ENCODE measurements at regions not wholly inside any gene's neighbourhood (a gene's known extent, or its start where the extent isn't known, plus 50 kb on each side); places are given as distances from the start of the nearest gene placed in this dataset.
"Not testable (repeated sequence)": the region's sequence is repeated elsewhere in the genome, so short reads cannot be mapped to it uniquely, and the experiment has no call there.

DNA sequence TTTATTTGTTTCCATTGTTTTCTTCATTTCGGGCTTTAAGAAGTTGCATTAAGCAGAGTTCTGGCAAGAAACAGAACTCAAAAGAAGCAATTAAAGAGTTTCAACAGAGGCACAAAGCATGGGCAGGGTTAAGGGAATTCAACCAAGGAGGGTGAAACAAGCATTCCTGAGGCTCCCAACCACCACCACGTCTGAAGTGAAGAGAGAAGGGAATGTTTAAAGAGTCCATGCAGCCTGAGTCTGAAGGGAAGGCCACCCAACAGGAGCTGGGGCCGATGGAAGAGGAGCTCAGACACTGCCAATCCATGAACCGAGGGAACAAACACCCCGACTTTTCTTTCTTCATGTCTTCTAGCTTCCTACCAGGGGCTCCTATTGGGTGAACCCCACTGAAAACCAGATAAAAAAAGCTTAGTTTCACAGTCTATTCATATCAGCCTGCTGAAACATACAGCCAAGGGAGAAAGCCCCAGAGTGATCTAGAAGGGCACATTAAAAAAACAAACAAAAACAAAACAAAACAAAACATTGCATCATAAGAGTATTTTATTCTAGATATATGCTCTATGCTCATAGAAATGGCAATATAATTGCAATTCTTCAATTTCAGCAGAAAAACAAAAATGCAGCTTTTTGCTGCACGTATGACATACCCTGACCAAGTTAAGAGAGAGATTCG, 592.1 kb downstream of the TTLL7 start:
- in situ Hi-C loops (cut with HindIII; ENCODE audit: low sequenced_read_pairs), result not testable (repeated sequence)

- in situ Hi-C loops (cut with HindIII; ENCODE audit: low sequenced_read_pairs), result not testable (repeated sequence)
Measured at GRCh38 chr1:83405789-83406188, 593.1 kb downstream of the TTLL7 start.

GRCh38 chr1:83403500-83403899, 595.4 kb downstream of the TTLL7 start:
- in situ Hi-C loops (cut with HindIII; ENCODE audit: low sequenced_read_pairs), result not testable (repeated sequence)

GRCh38 chr1:83401146-83401545, 597.8 kb downstream of the TTLL7 start:
- in situ Hi-C loops (cut with HindIII; ENCODE audit: low sequenced_read_pairs), result not testable (repeated sequence)

DNA sequence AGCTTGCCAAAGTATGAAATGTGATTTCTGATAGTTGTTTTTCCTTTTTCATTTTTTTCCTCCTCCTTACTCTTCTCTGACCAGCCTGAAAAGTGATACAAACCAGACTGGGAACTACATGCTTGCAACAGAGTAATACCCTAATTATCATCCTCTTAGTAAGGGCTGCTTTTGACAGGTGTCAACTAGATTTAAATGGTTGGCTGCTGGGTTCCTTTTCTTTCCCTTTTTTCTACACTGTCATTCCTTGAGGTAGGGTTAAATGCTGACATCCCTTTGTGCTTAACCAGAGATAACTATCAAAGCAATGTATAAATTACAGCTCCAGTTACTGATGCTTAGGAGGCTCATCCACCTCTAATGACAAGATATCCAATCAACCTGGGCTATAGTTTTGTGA, 598.8 kb downstream of the TTLL7 start:
- in situ Hi-C loops (cut with HindIII; ENCODE audit: low sequenced_read_pairs), result not testable (repeated sequence)

DNA sequence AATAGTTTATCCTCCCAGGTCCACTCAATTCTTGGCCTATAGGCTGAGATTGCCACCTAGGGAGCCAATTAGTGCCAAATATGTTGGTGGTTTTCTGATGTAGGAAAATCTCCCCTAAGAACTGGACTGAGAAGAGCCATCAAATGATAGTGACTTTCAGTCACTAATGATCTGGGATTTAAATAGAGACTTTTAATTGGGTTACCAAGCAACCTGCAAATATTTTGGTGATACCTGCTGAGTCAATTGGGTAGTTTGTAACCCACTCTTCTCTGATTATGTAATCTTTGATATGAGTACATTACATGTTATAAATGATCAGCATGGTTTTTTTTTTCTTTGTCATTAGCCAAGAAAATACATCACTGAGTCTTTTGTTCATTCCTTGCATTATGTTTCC, 600.8 kb downstream of the TTLL7 start:
- in situ Hi-C loops (cut with HindIII; ENCODE audit: low sequenced_read_pairs), result not testable (repeated sequence)

DNA sequence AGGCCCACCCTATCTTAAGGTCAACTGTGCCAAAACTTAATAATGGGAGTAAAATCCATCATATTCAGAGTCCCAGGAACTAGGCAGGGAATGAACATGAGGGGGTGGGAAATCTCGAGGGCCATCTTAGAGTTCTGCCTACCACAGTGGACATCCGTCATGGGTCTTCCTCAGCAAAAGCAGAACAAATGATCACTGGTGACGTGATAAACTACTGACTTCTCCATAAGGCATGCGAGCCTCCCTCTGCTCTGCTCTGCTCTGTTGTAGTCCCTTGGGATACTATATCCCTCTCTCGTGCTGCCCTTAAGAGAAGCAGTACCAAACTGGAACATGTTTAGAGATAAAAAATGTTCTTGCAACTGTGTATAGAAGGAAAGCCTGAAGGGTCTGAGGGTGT, 603.8 kb downstream of the TTLL7 start:
- in situ Hi-C loops (cut with HindIII; ENCODE audit: low sequenced_read_pairs), result not testable (repeated sequence)

DNA sequence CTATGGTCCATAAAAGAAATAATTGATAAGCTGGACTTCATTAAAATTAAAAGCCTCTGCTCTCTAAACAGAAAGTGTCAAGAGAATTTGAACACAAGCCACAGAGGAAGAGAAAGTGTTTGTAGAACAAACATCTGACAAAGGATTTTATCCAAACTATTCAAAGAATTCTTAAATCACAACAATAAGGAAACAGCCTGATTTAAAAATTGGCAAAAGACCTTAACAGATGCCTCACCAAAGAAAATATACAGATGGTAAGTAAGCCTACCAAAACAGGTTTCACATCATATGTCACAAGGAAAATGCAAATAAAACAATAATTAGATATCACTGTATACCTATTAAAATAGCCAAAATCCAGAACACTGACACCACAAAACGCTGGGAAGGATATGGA, 612.0 kb downstream of the TTLL7 start:
- in situ Hi-C loops (cut with HindIII; ENCODE audit: low sequenced_read_pairs), result not testable (repeated sequence)

GRCh38 chr1:83383107-83383506, 615.8 kb downstream of the TTLL7 start:
- in situ Hi-C loops (cut with HindIII; ENCODE audit: low sequenced_read_pairs), result not testable (repeated sequence)

DNA sequence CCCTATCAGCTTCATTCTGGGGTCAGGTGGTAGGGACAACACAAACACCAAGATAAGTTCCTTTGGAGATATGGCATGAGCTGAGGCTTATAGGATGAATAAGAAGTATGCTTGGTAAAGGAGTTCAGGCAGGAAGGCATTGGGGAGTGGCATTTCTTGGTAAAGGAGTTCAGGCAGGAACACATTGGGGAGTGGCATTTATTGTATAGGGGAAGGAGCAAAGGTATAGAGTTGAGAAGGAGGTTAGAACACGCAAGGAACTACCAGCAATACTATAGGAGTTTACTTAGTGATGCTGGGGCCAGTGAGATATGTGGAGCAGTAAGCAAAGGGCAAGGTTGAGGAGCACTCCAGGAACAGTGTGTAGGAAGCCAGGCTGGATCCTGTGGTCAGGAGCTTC, 625.9 kb downstream of the TTLL7 start:
- in situ Hi-C loops (cut with HindIII; ENCODE audit: low sequenced_read_pairs), result not testable (repeated sequence)

DNA sequence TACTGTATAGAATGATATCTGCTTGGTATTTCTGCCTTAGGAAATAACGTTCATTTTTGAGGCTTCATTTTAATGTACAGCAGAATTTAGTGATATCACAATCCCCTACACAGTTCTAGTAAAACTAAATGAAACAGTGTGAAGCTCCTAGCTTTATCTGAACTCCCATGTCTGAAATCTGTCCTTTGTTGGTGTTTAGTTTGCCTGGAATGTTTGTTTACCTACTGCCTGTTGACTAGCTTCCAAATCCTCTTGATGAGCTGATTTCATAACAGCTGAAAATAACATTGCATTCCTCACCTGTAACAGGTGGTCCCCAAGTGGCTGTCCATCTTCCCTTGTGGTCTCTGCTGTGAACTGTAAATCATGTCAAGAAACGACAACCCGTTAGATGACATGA, 629.1 kb downstream of the TTLL7 start:
- in situ Hi-C loops (cut with HindIII; ENCODE audit: low sequenced_read_pairs), result not testable (repeated sequence)

GRCh38 chr1:83365320-83365719, 633.6 kb downstream of the TTLL7 start:
- in situ Hi-C loops (cut with HindIII; ENCODE audit: low sequenced_read_pairs), result not testable (repeated sequence)

- in situ Hi-C loops (cut with HindIII; ENCODE audit: low sequenced_read_pairs), result not testable (repeated sequence)
Measured at GRCh38 chr1:83345375-83345774, 653.6 kb downstream of the TTLL7 start.

DNA sequence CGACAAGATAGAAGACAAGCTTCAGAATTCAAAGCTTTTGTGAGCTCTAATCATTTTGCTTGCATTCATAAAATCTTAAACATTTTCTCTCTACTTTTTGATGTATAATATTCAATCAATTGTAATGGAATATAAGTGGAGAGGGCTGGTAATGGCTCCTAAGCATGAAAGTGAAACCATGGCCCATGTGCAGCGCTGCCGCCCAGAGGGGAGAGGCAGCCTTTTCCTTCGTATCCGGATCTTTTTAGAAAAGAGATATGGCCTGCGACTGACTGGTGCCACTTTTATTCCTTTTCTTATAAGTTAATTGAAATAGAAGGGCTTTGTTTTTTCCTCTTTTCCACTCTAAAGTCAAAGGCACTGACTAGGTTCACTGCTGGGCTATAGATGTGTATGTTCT, 655.2 kb downstream of the TTLL7 start:
- in situ Hi-C loops (cut with HindIII; ENCODE audit: low sequenced_read_pairs), result not testable (repeated sequence)

DNA sequence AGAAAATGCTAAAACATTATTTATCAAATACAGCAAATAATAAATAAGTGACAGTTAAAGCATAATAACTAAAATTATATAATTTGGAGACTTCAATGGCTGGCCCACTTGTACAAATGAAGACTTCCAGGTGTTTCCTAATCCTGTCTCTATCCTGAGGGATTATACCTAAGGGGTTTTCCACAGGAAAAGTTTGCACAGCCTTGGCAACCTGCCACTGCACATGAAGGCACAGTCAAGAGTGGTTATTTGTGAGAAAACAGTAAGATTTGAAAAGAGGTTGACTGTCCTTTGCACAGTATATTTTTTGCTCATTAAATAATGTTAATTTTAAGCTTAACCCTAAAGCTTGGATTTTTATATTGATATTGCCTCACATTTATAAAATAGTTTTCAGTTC, 655.9 kb downstream of the TTLL7 start:
- in situ Hi-C loops (cut with HindIII; ENCODE audit: low sequenced_read_pairs), result not testable (repeated sequence)

DNA sequence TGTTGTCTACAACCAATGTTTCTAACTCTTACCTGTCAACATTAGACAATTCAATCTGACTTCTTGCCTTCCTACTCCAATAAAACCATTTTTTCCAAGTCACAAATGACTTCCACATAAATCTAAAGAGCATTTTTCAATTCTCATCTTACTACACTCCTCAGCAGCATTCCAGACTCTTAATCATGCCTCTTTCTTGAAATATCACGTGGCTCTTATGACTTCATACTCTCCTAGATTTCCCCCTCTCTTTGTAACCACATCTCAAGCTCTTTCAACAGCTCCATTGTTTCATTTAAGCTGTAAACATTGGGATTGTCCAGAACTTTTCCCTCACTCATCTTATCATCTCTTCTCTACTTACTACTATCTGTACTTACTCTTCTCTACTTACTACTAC, 666.6 kb downstream of the TTLL7 start:
- in situ Hi-C loops (cut with HindIII; ENCODE audit: low sequenced_read_pairs), result not testable (repeated sequence)

DNA sequence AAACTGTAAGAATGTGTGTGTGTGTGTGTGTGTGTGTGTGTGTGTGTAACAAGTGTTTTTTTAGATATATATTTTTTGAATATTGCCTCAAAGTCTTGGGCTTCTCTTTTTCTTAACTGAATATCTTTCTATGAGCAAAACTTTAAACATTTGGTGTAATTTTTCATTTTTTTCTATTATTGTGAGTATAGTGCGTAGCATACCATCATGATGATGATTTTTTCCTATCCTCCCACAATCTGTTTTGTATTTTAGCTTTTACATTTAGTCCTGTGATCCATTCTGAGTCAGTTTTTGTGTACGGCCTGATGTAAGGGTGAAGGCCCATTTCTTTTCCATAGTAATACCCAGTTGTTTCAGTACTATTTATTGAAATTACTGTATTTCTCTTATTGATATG, 680.6 kb downstream of the TTLL7 start:
- in situ Hi-C loops (cut with HindIII; ENCODE audit: low sequenced_read_pairs), result no loop called here

DNA sequence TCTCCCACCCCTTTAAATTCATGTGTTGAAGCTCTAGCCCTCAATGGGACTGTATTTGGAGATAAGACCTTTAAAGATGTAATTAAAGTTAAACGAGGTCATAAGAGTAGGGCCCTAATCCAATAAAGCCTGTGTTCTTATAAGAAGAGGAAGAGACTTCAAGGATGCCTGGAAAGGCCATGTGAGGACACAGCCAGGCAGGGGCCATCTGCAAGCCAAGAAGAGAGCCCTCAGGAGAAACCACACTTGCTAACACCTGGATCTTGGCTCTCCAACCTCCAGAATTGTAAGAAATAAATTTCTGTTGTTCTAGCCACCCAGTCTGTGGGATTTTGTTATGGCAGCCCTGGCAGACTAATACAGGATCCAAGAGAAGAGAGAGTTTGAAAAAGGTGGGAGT, 683.5 kb downstream of the TTLL7 start:
- in situ Hi-C loops (cut with HindIII; ENCODE audit: low sequenced_read_pairs), result not testable (repeated sequence)

DNA sequence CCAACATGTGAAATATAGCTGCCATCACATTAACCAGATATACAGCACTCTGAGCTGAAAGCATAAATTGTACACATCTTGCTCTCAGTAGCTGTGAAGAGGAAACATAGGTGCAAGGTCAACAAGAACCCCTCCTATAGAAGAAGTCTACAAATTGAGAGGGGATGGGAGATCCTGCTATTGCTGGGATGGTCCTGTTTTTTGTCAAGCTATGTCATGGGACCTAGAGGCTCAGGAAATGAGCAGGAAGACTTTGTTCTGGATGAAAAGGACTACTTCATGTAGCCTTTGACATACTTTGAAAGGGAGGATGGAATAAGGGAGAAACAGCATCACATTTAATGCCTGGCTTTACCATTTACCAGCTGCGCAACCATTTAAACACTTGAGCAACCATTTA, 688.8 kb downstream of the TTLL7 start:
- in situ Hi-C loops (cut with HindIII; ENCODE audit: low sequenced_read_pairs), result not testable (repeated sequence)

GRCh38 chr1:83309035-83309434, 689.9 kb downstream of the TTLL7 start:
- in situ Hi-C loops (cut with HindIII; ENCODE audit: low sequenced_read_pairs), result not testable (repeated sequence)

- in situ Hi-C loops (cut with HindIII; ENCODE audit: low sequenced_read_pairs), result not testable (repeated sequence)
Measured at GRCh38 chr1:83306811-83307210, 692.1 kb downstream of the TTLL7 start.

- in situ Hi-C loops (cut with HindIII; ENCODE audit: low sequenced_read_pairs), result not testable (repeated sequence)
Measured at GRCh38 chr1:83295594-83295993, 703.3 kb downstream of the TTLL7 start.

- in situ Hi-C loops (cut with HindIII; ENCODE audit: low sequenced_read_pairs), result not testable (repeated sequence)
Measured at GRCh38 chr1:83287391-83287790, 711.5 kb downstream of the TTLL7 start.
